ENCODE measurements at regions not wholly inside any gene's neighbourhood (a gene's known extent, or its start where the extent isn't known, plus 50 kb on each side); places are given as distances from the start of the nearest gene placed in this dataset.

- TF ChIP-seq CTCF (conservative IDR thresholded peaks at IDR 0.05; ENCODE audit: low read length) = no peak
- no peak for TF ChIP-seq EZH2phosphoT487 (IDR thresholded peaks at IDR 0.05; ENCODE audit: borderline replicate concordance, low read depth, low read length)
These were observed 162.3 kb upstream of the KLF3 start for GRCh38 chr4:38501698-38502097.

Data from OCI-LY7 (cell line).